OCI-LY7 (cell line): ENCODE measurements at regions not wholly inside any gene's neighbourhood (a gene's known extent, or its start where the extent isn't known, plus 50 kb on each side); places are given as distances from the start of the nearest gene placed in this dataset.

Experiments
- CTCF ChIP-seq: fragments of 200-600 bp; sonication (generic); conservative IDR thresholded peaks from 2 replicates; pipeline ENCODE4 v1.5.1; 2014; ENCODE audit warnings: mild to moderate bottlenecking, antibody characterized with exemption, low read length, moderate library complexity, mixed read lengths
- EZH2phosphoT487 ChIP-seq: fragments of 200-600 bp; sonication (generic); IDR thresholded peaks from 2 replicates; pipeline ENCODE4 v1.6.1; 2018; ENCODE audit warnings: low read depth, borderline replicate concordance, mild to moderate bottlenecking, mixed run types, antibody characterized with exemption, low read length, moderate library complexity, mixed read lengths

GRCh38 chr3:178003756-178004155 is 532.5 kb upstream of the KCNMB2 start:
- TF ChIP-seq CTCF (no peak), EZH2phosphoT487 (no peak)
